NAMALWA (cell line): ENCODE measurements at regions not wholly inside any gene's neighbourhood (a gene's known extent, or its start where the extent isn't known, plus 50 kb on each side); places are given as distances from the start of the nearest gene placed in this dataset.

Experiments
- DNase-seq: peaks from one replicate; pipeline ENCODE4 v3.0.0-alpha.2; 2015; ENCODE audit warnings: low spot score

DNA sequence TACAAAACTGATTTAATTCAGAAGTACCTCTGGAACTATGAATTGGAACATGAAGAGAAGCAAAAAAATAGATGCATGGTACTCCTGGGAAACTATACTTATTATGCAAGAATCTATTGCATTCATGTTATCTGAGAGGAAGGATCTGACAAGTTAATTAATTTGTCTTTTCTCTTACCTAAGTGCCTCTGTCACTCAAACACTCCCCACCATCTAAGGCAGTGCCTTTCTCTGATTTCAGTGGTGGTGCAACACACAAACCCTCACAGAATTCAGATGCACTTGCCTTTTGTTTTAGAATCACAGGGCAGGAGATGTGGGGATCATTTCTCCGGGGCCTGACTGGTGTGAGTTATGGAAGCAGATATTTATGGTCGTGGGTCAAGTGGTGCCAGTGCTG lies 52.5 kb upstream of the C9orf72 start:
- no peak for DNase-seq

DNA sequence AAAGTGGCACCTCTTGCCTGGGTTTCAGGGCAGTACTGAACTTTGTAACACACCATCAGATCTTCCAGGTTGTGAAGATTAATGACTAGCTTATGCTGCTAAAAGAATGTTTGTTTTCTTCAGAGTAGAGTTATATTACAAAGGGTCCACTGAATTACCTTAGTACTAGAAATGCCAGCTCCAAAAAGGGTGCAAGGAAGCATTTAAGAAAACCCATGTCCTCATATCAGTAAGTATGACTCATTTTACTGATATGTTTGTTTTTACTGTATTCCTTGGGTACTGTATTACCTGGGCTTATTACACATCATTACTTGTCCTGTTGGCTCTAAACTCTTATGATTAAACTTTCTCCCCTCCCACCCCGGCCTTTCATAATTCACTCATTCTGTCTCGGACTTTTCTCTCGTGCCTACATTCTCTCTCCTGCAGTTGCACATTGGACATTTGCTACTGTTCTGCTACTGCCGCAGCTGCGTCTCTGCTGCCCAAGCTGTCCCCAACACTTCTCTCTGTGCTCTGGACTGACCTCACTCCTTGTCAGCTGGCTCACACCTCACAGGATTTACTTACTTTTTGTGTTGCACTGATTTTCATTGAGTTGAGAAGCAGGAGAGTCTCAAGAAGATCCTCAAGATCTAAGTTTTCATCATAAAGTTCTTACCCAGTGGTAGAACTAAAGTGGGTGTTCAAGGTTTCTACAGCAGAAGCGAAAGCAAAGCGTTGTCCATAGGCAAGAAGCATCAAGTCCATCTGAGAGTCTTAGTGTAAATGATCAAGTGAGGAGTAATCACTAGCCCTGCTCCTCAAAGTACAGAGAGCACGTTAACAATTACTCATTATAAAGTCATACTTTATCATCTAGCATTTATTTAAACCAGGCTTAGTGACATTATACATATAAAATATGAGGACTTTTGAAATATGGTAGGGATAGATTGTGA lies 53.2 kb upstream of the C9orf72 start:
- DNase-seq, result no peak

DNA sequence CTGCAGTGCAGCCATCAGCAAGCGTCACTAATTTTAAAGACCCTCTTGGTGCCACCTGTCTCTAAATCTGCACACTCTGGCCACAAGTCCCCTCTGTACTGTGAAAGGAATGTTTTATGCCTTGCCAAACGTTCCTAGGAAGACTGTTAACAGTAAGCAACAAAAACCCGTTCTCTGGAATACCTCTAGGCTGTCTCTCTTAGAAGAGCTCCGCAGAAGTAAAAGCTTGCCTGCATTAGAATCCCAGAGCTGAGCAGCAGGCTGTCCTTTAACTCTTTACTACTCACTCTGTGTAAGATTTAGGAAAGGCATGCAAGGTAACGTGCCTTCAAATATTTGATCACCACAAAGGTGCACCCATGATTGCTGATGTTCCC lies 53.9 kb upstream of the C9orf72 start:
- DNase-seq, result no peak

DNA sequence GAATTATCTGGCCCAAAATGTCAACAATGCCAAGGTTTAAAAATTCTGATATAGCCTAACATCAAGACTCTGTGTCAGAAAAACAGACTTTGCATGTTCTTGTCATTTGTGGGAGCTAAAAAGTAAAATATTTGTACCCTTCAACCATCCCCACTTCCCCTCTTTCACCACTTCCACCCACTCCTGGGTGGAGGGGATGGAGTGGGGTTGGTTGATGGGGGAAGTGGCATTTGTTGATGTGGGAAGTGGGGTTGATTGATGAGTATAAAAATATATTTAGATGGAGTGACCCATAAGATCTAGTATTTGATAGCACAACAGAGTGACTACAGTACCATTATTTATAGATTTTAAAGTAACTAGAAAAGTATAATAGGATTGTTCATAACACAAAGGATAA lies 55.0 kb upstream of the C9orf72 start:
- DNase-seq, result no peak

DNA sequence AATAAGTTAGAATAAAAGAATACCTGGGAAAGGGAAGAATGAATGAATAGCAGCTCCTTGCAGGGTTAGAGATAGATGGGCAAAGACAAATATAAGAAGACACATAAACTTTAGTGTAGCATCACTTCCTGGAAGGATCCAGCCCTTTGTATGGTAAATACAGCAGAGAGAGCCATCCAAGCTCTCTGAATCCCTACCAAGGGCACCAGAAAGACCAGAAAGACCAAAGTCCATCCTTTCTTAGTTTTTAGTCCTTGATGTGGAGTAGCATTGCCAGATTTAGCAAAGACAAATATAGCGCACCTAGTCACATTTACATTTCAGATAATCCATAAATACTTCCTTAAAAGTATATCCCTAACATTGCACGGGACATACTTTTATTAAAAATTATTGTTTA lies 56.1 kb upstream of the C9orf72 start:
- DNase-seq, result no peak

DNA sequence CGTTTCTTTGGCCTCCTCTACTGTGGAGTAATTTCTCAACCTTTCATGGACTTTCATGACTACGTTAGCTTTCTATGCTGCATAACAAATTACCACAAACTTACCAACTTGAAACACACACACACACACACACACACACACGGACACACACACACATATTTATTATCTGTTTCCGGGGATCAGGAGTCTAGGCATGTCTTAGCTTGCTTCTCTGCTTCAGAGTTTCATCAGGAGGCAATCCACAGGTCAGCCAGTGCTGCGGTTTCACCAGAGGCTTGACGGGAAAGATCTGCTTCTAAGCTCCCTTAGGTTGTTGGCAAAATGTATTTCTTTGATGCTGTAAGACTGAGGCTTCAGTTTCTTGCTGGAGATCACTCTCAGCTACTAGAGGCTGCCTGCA lies 59.0 kb upstream of the C9orf72 start:
- DNase-seq, result no peak

DNA sequence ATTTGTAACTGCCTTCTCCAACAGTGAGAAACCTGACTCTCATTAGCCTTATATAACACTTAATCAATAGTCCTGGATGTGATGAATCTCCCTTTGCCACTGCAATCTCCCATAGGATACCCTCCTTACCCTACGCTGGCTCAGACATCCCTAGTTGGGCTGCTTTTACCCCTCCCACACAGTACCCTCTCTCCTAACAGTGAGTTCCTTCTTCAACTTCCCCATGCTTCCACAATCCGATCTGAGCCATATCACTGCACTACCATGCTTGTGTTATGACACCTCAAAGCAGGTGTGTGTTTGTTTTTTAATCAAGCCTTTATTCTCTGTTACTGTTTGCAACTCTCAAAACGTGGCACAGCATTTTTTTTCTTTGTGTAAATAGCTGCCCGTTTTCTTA lies 60.5 kb upstream of the C9orf72 start:
- no peak for DNase-seq

DNA sequence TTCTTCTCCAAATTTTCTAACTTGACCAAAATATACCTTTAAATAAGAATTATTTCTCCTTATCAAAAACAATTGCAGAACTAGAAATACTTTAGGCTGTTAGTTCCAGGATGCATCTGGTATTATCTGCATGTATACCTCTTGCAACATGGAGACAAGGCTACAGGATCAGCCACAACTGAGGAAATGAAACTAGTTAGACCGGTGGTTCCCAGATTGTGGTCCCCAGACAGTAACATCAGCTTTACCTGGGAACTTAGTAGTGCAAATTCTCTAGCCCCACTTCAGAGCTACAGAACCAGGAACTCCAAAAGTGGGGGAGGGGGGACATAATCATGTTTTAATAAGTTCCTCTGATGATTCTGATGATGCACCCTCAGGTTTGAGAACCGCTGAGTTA lies 61.6 kb upstream of the C9orf72 start:
- no peak for DNase-seq

DNA sequence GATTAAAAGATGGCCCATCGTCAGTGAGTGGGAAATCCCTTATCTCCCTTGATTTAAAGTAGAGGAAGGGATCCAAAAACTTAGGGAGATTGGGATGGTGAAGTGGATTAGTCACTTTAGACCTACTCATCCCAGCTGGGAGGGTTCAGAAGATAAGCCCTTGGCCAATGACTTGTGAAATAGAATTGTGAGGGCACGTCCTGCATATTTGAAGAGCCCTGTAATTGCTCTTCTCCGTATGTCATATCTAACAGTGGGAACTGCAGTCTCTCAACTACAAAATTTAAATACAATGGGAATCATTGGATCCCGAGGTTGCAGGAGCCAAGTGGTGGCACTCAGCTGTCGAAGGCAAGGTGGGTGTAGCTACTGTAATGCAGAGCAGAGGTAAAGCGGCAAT lies 65.4 kb upstream of the C9orf72 start:
- DNase-seq, result no peak

DNA sequence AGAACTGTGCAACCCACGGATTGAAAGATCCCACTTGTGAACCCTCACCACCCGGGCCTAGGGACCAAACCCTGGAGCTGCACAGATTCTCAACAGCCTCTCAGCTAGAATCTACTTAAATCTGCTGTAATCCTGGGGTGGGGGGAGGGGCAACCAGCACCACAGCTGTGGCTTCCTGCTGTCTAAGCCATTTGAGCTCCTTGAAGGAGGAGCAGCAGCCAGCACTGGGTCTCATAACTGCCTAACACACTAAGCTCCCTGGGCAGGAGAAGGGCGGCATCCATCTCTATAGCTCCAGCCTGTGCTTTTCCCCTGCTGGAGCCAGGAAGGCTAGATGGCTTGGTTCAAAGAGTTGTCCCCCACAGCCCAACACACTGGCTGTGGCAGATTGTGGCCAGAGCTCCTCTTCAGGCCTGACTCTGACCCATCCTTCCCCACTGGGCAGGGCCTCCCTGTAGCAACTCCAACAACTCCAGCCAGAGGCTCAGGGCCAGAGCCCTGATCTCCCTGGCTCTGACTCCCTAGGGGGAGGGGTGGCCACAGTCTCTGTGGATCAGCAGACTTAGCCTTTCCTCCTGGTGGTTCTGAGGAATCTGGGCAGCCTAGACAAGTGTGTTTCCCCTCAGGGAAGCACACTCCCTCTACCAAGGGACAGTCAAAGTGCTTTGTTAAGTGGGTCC lies 72.0 kb upstream of the C9orf72 start:
- no peak for DNase-seq

DNA sequence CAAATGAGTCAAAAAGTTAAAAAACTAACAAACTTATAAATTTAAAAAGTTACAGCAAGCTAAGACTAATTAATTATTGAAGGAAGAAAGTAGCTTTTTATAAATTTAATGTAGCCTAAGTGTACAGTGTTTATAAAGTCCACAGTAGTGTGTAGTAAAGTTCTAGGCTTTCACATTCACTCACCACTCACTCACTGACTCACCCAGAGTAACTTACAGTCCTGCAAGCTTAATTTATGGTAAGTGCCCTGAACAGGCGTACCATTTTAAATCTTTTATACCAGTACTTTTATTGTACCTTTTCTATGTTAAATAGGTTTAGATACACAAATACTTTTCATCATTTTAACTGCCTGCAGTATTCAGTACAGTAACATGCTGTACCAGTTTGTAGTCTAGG lies 80.0 kb upstream of the C9orf72 start:
- DNase-seq, result no peak

DNA sequence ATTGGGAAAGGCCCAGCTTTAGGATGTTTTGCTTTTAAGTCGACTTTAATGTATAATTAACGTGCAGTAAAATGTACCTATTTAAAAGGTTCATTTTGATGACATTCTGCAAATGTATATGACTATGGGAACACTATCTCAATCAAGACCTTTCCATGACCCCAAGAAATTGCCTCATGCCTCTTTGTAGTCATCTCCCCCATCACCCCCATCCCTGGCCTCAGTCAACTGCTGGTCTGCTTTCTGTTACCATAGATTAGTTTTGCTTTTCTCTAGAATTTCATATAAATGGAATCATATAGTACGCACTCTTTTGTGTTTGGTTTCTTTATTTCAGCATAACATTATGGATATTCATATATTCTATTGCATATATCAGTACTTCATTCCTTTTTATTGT lies 80.7 kb upstream of the C9orf72 start:
- DNase-seq, result no peak

DNA sequence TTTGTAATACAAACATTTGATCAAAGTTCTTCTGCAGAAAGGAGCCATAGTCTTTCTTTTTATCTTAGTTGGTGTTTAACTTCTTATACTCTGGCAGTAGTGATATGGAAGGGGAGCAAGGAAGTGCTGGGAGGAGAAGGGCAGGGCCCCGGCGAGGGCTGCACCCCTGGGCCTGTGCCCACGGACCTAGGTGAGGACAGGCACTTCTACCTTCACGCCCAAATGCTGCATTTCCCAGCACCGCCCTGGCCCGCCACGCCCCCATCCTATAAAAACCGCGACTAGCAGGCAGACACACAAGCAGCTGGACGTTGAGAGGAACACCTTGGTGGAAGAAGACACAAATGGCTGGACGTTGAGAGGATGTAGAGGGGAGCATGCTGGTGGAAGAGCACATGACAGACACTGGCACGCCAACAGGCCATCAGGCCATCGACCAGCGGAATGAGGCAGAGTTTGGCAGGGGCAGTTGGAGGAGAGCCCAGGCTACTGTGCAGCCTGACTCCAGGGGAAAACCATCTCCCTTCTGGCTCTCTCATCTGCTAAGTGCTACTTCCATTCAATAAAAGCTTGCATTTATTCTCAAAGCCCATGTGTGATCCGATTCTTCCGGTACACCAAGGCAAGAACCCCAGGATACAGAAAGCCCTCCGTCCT lies 81.5 kb upstream of the C9orf72 start:
- no peak for DNase-seq

DNA sequence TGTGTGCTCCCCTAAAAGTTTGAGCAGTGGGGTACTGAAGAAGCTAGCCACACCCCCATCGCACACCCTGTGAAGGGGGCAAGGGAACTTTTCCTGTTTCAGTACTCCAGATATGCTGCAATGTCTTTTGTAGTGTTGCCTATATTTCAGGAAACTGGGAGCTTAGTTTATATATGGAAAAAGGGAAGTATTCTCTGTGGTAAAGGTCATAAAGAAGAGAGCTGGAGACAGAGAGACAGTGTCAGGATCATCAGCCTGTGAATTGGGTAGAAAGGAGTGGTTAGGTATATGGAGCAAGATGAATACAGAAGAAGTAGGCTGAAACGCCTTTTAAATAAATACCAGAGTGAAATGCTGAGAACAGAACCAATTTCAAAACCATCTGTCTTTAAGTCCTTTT lies 82.2 kb upstream of the C9orf72 start:
- no peak for DNase-seq

DNA sequence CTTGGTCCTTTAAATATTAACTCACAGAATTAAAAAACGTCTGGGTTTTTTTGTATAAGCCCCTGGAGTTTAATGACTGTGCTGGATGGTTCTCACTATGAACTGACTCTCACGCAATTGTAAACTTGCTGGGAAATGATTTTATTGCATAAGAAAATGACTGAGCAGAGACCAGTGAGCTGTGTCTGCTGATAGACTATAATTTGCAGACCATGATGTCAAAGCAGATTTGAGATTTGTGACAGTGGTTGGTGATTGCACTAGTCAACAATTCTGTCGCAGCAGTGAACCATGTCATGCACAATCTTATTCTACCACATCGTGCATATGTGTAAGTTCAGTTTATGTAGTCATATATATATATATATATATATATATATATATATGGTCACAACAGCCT lies 85.7 kb upstream of the C9orf72 start:
- DNase-seq, result no peak

DNA sequence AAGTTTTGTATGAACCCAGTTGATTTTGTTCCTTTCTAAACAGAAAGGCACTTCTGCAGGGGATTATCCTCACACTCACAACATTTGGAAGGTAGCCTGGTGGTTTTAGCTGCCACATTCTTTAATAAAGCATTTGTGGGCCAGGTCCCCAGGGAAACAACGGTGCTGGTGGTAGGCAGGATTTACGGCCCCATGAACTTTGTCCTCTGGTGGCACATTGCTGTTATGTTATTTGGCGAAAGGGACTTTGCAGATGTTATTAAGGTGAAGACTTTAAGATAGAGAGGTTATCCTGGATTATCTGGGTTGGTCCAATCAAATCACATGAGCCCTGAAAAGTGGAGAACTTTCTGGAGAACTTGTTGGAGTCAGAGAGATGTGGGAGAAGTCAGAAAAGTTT lies 86.3 kb upstream of the C9orf72 start:
- DNase-seq, result peak; percentile 6

DNA sequence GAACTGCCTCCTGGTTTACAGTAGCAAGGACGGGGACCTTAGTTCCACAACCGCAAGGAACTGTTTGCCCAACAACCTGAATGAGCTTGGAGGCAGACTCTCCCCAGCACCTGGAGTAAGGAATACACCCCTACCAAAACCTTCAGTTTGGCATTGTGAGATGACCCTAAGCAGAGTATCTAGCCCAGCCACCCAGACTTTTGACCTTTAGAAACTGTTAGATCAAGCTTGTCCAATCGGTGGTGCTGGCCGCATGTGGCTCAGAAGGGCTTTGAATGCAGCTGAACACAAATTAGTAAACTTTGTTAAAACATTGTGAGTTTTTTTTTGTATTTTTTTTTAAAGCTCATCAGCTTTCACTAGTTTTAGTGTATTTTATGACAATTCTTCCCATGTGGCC lies 86.9 kb upstream of the C9orf72 start:
- DNase-seq, result no peak

DNA sequence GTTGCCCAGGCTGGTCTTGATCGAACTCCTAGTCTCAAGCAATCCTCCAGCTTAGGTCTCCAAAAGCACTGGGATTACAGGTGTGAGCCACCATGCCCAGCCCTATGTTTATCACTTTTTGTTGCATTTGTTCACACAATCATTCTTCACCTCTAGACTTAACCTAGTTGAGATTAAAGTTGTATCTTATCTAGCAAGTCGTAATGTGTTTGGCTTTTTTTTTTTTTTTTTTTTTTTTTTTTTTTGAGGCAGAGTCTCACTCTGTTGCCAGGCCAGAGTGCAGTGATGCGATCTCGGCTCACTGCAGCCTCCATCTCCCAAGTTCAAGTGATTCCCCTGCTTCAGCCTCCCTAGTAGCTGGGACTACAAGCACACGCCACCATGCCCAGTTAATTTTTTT lies 90.2 kb upstream of the C9orf72 start:
- DNase-seq, result no peak

DNA sequence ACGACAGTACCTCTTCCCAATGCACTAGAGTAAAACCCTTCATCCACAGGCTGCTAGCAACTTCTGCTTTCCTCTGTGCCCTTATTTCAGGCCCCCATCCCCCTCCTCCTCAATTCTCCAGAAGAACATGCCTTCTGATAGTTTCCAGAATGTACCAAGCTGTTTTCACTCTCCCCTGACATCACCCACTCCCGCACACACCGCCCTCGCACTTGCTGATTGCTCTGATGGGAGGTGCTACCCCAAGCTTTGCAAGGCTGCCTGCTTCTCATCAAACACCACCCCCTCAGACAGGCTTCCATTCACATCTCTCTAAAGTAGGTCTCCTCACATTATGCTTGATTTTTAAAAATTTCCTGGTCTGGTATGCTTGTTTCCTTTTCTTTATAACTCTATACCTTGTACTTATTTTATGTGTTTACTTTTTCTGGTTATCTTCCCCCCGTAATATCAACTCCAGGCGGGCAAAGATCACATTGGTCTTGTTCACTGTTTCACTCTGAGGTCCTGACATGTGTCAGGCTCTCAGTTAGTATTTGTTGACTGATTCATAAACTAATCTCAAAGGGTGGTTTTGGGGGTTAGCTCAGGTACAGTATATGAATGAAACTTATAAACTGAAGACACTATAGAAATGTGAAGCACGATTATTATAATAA lies 91.0 kb upstream of the C9orf72 start:
- no peak for DNase-seq

DNA sequence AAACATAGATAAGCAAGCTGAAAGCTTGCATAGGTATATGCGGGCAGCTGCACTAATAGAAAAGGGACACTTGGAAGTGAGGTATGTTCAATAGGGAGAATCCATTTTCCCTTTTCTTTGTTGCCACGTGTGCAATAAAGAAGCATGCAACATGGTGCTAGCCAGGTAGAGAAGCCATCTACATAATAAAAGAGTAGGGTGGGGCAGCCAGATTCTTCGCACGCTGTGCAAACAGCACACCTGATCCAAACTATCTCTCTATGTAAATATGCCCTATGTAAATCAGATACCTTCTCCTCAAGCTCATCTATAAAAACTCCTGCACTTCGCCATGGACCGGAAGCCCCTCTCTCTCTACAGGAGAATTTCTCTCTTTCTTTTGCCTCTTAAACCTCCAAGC lies 91.9 kb upstream of the C9orf72 start:
- DNase-seq, result no peak

DNA sequence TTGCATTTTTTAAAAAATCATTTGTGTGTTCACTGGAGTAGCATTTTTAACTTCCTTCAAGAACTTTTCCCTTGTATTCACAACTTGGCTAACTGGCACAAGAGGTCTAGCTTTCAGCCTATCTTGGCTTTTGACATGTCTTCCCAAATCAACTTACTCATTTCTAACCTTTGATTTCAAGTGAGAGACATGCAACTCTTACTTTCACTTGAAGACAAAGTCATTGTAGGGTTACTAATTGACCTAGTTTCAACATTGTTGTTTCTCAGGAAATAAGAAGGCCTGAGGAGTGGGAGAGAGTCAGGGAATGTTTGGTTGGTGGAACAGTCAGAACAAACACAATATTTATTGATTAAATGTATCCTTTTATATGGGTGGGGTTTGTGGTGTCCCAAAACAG lies 95.0 kb upstream of the C9orf72 start:
- DNase-seq, result no peak

DNA sequence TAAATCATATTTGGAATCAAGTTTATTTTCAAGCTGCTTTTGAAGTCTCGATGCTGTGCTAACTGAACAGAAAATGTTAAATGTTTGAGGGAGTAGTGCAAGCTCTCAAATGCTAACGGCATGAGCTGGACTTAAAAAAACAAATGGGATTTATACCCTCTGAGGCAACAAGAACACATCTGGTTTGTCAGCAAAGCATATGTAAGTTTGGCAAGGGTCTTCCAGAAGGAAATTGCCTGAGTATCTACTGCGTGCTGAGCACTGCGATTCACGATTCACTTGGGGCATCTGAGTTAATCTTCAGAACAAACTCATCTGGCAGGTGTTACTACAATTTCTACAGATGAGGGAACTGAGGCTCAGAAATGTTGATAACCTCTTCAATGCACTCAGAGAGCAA lies 98.4 kb upstream of the C9orf72 start:
- DNase-seq, result no peak

DNA sequence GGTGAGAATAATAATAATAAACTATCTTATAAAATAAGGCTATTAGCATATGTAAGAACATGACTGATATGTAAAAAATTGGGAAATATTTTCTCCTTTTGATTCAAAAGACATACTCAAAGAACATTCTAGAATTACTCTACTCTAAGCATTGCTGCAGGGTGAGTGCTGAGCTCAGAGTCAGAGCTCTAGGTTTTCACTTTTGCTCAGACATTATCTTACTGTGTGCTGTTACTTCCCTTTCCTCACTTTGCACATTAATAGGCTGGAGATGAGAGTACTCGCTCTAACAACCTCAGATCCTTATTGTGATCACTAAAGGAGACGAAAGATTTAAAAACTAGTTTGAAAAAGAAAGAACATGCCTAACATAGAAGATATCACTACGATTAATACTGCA lies 99.4 kb upstream of the C9orf72 start:
- DNase-seq, result no peak
